Adrenal gland (tissue), 5 donors: ENCODE measurements at regions not wholly inside any gene's neighbourhood (a gene's known extent, or its start where the extent isn't known, plus 50 kb on each side); places are given as distances from the start of the nearest gene placed in this dataset.

ENCODE experiments used
- POLR2A ChIP-seq, 2 donors: fragments of 450-650 bp; IDR thresholded peaks; one replicate each; pipeline ENCODE4 v1.6.1; 2017; ENCODE audit warnings: antibody characterized with exemption in 2 of 2, mild to moderate bottlenecking in 2 of 2, moderate library complexity in 1 of 2
- TF ChIP-seq, protein P1 (sequence below), 6 experiments: fragments of 450-650 bp in 4 of 6; fragments of 200-600 bp in 2 of 6; sonication (generic) in 1 of 6; IDR thresholded peaks; 1 replicate in 5 of 6; 2 replicates in 1 of 6; pipeline versions ENCODE4 v1.5.1 to v1.8.0; 2016 to 2021; ENCODE audit warnings: antibody characterized with exemption in 6 of 6, mild to moderate bottlenecking in 2 of 6, moderate library complexity in 1 of 6
- donor health status: DM: no; HTN: no; CAD: no.

DNA sequence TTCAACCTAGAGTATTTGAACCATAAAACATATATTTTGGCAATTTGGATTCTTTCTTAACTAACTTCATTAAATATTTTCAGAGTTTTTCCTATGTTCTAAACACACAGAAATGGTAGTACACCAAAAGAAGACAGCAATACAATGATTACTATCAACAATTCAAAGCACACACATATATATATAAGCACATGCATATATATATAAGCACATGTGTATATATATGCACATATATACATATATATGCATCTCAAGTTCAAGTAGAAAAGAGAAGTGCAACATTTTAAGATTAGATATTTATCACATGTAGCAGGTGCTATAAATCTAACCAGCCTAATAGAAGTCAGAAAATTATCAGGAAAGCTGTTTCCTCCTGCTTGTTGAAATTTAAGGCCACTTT, 320.9 kb upstream of the FSIP2 start:
- TF ChIP-seq, protein P1, sequence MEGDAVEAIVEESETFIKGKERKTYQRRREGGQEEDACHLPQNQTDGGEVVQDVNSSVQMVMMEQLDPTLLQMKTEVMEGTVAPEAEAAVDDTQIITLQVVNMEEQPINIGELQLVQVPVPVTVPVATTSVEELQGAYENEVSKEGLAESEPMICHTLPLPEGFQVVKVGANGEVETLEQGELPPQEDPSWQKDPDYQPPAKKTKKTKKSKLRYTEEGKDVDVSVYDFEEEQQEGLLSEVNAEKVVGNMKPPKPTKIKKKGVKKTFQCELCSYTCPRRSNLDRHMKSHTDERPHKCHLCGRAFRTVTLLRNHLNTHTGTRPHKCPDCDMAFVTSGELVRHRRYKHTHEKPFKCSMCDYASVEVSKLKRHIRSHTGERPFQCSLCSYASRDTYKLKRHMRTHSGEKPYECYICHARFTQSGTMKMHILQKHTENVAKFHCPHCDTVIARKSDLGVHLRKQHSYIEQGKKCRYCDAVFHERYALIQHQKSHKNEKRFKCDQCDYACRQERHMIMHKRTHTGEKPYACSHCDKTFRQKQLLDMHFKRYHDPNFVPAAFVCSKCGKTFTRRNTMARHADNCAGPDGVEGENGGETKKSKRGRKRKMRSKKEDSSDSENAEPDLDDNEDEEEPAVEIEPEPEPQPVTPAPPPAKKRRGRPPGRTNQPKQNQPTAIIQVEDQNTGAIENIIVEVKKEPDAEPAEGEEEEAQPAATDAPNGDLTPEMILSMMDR (IDR thresholded peaks at IDR 0.05): no peak
- TF ChIP-seq POLR2A (IDR thresholded peaks at IDR 0.05): no peak
